Activated naive CD4-positive, alpha-beta T cell treated with anti-CD3 and anti-CD28 coated beads, Interleukin-2, amount 50 U/mL, for 16 hours (primary cell): ENCODE measurements at regions not wholly inside any gene's neighbourhood (a gene's known extent, or its start where the extent isn't known, plus 50 kb on each side); places are given as distances from the start of the nearest gene placed in this dataset.

ENCODE experiments used
- DNase-seq: peaks from one replicate; pipeline ENCODE4 v3.0.0-alpha.2; 2020

DNA sequence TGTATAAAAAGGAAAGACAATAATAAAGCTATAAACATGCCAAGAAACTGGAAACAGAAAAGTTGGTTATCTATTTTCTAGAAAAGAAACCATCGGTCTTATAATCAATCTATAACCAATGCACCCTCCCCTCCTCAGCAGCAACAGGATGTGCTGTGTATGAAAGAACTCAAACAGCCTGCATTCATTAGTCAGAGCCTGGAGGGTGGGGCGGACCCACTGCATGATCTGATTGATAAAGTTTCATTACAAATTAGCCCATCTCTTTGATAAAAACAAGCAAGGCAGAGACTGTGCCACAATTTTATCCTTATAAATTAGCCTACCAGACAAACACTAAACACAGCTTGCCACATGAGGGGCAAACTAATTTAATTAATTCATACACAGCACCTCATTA is 448.1 kb downstream of the BCAT1 start:
- DNase-seq = no peak

GRCh38 chr12:24500421-24500820 is 448.5 kb downstream of the BCAT1 start:
- no peak for DNase-seq

GRCh38 chr12:24499151-24500146 is 449.5 kb downstream of the BCAT1 start:
- DNase-seq = no peak

DNA sequence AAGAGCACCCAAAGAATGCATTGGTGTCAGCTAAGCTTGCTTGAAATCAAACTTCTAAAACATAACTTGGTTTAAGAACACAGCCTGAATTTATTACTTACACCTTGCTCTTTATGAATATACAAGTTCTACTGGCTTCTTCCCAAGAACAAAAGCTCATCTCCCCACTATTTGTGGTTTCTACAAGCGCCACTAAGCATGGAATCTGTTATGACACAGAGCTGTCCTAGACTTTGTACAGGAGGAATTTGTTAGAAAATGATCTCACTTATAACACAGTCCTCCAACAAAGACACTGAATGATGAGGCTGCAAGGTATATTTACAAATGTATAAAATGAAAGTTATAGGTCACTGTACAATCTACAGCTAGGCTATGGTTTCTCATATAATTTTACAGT is 452.1 kb downstream of the BCAT1 start:
- no peak for DNase-seq

- DNase-seq = no peak
Measured at GRCh38 chr12:24494401-24494800, 454.5 kb downstream of the BCAT1 start.

- DNase-seq = no peak
Measured at GRCh38 chr12:24491968-24492367, 456.9 kb downstream of the BCAT1 start.

DNA sequence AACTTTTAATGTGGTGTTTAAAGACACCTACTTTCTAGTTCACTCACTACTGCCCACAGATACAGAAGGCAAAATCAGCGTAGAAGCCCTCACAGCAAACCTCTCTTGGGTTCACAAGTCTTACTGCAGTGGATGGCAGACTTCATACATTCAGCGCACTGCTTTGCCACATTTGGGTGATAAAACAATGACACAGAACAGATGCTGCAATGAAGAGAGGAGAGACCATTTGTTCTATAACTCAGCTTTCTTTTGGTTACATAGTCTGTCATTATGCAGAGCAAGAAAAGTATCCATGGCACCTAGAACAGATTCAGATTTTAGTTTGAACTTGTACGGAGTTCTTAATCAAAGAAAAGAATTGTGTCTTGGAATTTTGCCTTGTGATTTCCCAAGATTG is 459.0 kb downstream of the BCAT1 start:
- no peak for DNase-seq

GRCh38 chr12:24488906-24489619 is 459.8 kb downstream of the BCAT1 start:
- DNase-seq = no peak

- DNase-seq = no peak
Measured at GRCh38 chr12:24488091-24488596, 460.8 kb downstream of the BCAT1 start.

DNA sequence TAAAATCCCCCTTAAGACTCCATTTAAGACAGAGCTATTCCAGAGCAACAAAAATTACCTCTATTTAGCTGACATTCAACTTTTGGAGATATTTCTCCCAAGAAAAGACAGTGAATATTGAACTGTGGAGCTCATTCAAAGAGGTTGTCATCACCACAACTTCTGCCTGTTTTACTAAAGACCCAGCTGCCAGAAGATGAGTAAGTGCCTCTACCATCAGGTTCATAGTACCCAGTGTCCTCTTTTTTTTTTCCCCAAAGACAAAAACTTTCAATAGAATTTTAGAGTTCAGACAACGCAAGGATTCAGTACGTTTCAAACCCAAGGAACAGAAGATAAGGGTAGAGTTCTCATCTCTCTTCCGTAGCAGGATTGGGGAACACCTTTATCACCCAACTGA is 461.3 kb downstream of the BCAT1 start:
- DNase-seq = no peak

DNA sequence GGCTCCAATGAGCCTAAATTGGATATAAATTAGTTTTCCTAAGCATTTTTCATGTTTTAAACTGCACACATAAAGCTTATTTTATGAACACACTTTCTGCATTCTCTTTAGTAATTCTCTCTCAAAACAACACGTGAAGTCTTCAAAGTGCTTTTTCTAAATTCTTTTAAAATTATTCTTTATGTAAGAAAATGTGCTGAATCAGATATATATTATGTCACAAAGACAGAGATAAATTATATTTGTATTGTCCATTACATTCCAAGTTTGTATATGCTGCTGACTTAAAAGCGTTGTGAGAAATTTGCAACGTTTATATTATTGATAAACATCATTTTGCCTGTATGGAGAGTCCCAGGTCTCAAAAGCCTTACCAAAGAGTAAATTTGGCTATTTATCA is 465.2 kb downstream of the BCAT1 start:
- DNase-seq = no peak

GRCh38 chr12:24482882-24483604 is 465.9 kb downstream of the BCAT1 start:
- DNase-seq = no peak

GRCh38 chr12:24482044-24482443 is 466.9 kb downstream of the BCAT1 start:
- DNase-seq = no peak

GRCh38 chr12:24480766-24481449 is 468.0 kb downstream of the BCAT1 start:
- DNase-seq = no peak

GRCh38 chr12:24479131-24479530 is 469.8 kb downstream of the BCAT1 start:
- no peak for DNase-seq

GRCh38 chr12:24478254-24478653 is 470.6 kb downstream of the BCAT1 start:
- no peak for DNase-seq

DNA sequence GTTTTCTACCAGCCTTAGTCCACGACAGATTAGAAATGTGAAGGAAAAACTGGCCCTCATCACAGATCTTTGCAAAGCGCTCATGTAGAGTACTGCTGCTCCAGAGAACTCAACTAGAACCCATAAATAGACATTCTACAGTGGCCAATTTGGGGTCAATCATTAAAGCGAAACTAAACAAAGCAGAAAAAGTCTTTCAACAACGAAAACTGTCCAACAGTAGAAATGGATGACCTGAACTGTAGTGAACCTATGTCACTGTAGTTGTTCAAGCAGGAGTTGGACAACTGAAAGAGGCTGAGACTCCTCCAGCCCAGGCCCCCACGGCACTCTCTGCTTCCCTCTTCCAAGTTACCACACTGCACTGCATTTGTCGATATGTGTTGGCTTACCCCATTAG is 472.6 kb downstream of the BCAT1 start:
- no peak for DNase-seq

DNA sequence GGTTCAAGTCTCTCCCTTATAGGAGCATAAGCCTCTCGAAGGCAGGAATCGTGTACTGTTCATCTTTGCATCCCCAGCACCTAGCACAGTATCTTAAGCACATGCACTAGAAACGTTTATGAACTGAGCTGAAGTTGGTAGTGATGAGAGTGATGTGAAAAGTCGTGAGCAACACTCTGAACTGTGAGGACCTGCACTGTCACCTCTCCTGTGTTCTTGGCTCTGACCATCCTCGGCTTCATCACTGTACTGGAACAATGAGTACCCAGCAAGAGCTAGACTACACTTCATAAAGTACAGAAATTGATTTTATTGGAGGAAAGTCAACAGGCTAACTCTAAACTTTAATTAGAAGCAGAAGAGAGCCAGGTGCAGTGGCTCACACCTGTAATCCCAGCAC is 473.6 kb downstream of the BCAT1 start:
- no peak for DNase-seq

DNA sequence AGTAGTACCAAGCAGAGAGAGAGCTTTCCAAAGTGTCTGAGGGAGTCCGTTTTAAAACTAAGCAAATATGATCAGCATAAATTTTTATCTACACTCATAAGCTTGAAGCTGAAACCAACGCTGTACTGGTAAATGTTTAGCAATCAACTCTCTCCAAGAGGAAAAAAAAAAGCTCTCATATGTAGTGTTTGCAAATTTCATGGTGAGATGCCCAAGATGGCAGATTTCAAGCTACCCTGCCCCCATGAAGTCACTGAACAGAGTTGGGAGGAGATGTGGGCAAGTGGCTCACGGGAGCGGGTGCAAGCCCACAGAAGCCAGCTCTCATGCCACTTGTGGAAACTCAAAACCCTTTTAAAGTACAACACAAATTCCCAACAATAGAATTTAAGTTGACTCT is 475.8 kb downstream of the BCAT1 start:
- no peak for DNase-seq

- no peak for DNase-seq
Measured at GRCh38 chr12:24470050-24470449, 478.9 kb downstream of the BCAT1 start.

DNA sequence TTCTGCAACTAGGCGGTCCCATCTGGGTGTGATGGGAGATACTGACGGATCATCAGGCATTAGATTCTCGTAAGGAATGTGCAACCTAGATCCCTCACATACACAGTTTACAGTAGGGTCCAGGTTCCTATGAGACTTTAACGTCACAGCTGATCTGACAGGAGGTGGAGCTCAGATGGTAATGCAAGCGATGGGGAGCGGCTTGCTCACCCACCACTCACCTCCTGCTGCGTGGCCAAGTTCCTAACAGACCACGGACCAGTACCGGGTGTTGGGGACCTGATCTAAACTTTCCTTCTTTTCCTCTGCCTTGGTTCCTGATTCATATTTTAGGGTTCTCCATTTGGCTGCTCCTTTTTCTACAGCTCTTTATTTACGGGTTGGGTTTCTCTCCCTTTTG is 479.8 kb downstream of the BCAT1 start:
- no peak for DNase-seq

DNA sequence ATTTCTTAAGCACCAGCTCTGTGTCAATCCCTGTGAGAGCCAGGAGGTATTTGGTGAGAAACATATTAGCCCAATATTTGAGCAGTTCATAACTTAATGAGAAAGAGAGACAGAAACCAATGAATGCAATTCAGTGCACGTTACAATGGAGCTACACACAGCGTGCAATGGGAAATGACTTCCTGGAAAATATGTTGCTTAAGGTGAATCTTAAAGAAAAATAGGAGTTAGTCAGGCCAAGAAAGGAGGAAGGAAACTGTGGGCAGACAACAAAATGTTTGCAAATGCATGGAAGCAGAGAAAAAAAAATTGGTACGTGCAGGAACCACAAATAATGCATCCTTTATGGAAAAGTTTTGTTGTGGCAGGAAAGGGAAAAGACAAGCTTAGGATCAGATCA is 481.7 kb downstream of the BCAT1 start:
- no peak for DNase-seq

- DNase-seq = no peak
Measured at GRCh38 chr12:24463375-24463774, 485.5 kb downstream of the BCAT1 start.
